ENCODE measurements at regions not wholly inside any gene's neighbourhood (a gene's known extent, or its start where the extent isn't known, plus 50 kb on each side); places are given as distances from the start of the nearest gene placed in this dataset.
"Not testable (repeated sequence)": the region's sequence is repeated elsewhere in the genome, so short reads cannot be mapped to it uniquely, and the experiment has no call there.

GRCh38 chr21:38639571-38640354 lies 141.5 kb upstream of the ERG start:
- Histone ChIP-seq H3K4me3 (no peak overlapping the region), H3K27ac (no peak overlapping the region), H3K9me3 (ENCODE audit: low read depth, low read length) (no peaks in the 10 kb centered on the region), H3K9ac (ENCODE audit: insufficient read length) (no peak overlapping the region), H3K36me3 (ENCODE audit: insufficient read depth, low read length) (no peaks in the 10 kb centered on the region)
- no peak for TF ChIP-seq FOXP2 (optimal IDR thresholded peaks at IDR 0.05; ENCODE audit: control extremely low read depth, extremely low read length, insufficient read depth)
- no peak for DNase-seq (ENCODE audit: low read depth, low spot score)

DNA sequence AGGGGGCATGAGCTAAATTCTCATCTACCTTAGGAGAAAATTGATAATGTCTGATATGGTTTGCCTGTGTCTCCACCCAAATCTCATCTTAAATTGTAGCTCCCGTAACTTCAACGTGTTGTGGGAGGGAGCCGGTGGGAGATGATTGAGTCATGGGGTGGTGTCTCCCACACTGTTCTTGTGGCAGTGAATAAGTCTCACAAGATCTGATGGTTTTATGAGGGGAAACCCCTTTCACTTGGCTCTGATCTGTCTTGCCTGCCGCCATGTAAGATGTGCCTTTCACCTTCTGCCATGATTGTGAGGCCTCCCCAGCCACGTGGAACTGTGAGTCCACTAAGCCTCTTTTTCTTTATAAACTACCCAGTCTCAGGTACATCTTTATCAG lies 142.1 kb upstream of the ERG start:
- not testable (repeated sequence) for H3K27ac ChIP-seq; H3K9ac ChIP-seq (ENCODE audit: insufficient read length); H3K36me3 ChIP-seq (ENCODE audit: insufficient read depth, low read length); DNase-seq (ENCODE audit: low read depth, low spot score); H3K9me3 ChIP-seq (ENCODE audit: low read depth, low read length); H3K4me3 ChIP-seq

DNA sequence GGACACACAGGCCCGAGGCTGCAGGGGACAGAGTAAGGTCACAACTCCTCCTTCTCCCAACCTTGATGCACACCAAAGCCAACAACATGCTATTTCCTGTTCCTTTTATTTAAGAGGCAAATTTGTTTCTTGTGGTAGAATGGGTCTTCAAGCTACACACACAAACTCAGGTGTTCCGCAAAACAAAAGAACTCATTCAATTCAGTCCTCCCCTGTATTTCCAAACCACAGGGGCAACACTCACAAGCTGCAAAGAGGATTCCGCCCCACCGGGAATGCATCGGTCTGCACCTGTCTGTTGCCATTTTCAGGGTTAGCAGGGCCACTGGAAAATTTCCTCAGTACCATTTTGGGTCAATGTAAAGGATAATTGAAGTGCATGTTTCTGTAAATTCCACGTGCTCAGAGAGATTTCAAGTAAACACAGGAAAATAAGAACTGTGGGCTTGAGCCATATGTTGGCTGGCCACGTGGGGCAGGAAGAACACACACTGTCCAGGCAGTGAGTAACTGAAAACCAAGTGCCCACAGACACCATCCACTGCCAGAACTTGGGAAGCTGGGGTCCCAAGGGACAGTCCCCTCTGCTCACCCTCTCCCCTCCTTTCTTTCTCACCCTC lies 145.2 kb upstream of the ERG start:
- no peaks in the 10 kb centered on the region for H3K9me3 ChIP-seq (ENCODE audit: low read depth, low read length)
- H3K27ac ChIP-seq = no peak overlapping the region
- no peak for TF ChIP-seq EZH2 (IDR thresholded peaks at IDR 0.05)
- TF ChIP-seq POLR2AphosphoS5 (IDR thresholded peaks at IDR 0.05; ENCODE audit: borderline replicate concordance, low read depth, low read length) = no peak
- no peak for TF ChIP-seq FOXP2 (optimal IDR thresholded peaks at IDR 0.05; ENCODE audit: control extremely low read depth, extremely low read length, insufficient read depth)
- H3K36me3 ChIP-seq (ENCODE audit: insufficient read depth, low read length) = no peaks in the 10 kb centered on the region
- DNase-seq (ENCODE audit: low read depth, low spot score) = no peak
- no peak overlapping the region for H3K9ac ChIP-seq (ENCODE audit: insufficient read length)
- no peak overlapping the region for H3K4me3 ChIP-seq

- H3K27ac ChIP-seq = no peak overlapping the region
- TF ChIP-seq POLR2AphosphoS5 (IDR thresholded peaks at IDR 0.05; ENCODE audit: borderline replicate concordance, low read depth, low read length) (no peak), FOXP2 (optimal IDR thresholded peaks at IDR 0.05; ENCODE audit: control extremely low read depth, extremely low read length, insufficient read depth) (no peak), EZH2 (IDR thresholded peaks at IDR 0.05) (no peak)
- no peak overlapping the region for H3K4me3 ChIP-seq
- DNase-seq (ENCODE audit: low read depth, low spot score) = no peak
- no peaks in the 10 kb centered on the region for H3K9me3 ChIP-seq (ENCODE audit: low read depth, low read length)
- no peak overlapping the region for H3K9ac ChIP-seq (ENCODE audit: insufficient read length)
- H3K36me3 ChIP-seq (ENCODE audit: insufficient read depth, low read length) = no peaks in the 10 kb centered on the region
These were observed 147.0 kb upstream of the ERG start for GRCh38 chr21:38645282-38645681.

DNA sequence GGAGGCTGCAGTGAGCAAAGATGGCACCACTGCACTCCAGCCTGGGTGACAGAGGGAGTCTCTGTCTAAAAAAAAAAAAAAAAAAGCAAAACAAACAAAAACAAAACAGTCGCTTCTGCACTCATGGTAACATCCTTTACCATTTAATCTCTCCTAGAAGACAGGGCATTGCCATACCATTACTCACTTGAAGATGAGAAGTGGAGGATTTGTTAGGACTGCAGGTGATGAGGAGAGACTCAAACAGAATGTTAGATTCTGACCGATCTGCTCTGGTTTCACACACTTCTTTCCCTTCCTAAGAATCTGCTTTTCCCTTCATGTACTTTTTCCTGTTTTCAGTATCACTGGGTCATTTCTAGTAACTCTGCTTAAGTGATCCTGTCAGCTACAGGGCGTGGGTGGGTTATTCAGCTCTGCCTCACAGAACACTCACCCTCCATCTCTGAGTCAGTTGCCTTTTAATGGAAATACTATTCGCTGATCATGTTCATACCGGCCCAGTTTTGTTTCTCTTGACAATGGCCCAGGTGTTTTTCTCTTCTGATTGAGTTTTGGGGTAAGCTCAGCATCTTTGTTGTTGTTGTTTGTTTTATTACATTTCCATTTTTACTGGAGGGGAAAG lies 148.0 kb upstream of the ERG start:
- Histone ChIP-seq H3K4me3 (no peak overlapping the region), H3K9ac (ENCODE audit: insufficient read length) (no peak overlapping the region), H3K36me3 (ENCODE audit: insufficient read depth, low read length) (no peaks in the 10 kb centered on the region), H3K9me3 (ENCODE audit: low read depth, low read length) (no peaks in the 10 kb centered on the region), H3K27ac (no peak overlapping the region)
- TF ChIP-seq POLR2AphosphoS5 (IDR thresholded peaks at IDR 0.05; ENCODE audit: borderline replicate concordance, low read depth, low read length) = no peak
- no peak for TF ChIP-seq FOXP2 (optimal IDR thresholded peaks at IDR 0.05; ENCODE audit: control extremely low read depth, extremely low read length, insufficient read depth)
- no peak for TF ChIP-seq EZH2 (IDR thresholded peaks at IDR 0.05)
- no peak for DNase-seq (ENCODE audit: low read depth, low spot score)

- no peak overlapping the region for H3K4me3 ChIP-seq
- no peak for TF ChIP-seq FOXP2 (optimal IDR thresholded peaks at IDR 0.05; ENCODE audit: control extremely low read depth, extremely low read length, insufficient read depth)
- no peaks in the 10 kb centered on the region for H3K9me3 ChIP-seq (ENCODE audit: low read depth, low read length)
- H3K9ac ChIP-seq (ENCODE audit: insufficient read length) = no peak overlapping the region
- H3K27ac ChIP-seq = no peak overlapping the region
- H3K36me3 ChIP-seq (ENCODE audit: insufficient read depth, low read length) = no peaks in the 10 kb centered on the region
- no peak for DNase-seq (ENCODE audit: low read depth, low spot score)
These were observed 150.8 kb upstream of the ERG start for GRCh38 chr21:38649120-38649519.

DNA sequence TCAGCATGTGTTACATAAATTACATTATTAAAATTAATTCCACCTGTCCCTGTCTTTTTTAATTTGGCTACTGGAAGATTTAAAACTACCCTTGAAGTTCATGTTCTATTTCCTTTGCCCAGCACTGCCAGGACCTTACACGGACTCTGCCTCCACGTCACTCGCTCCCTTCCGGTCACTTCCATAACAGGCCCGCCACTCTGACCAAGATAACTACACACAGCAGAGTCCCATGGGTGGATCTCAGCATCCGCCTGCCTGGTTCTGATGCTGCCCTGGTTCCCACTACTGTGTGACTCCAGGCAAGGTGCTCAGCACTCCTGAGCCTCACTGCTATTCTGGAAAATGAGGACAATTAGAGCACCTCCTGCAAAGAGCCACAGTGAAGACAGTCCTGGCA lies 153.3 kb upstream of the ERG start:
- Histone ChIP-seq H3K9ac (ENCODE audit: insufficient read length) (no peak overlapping the region), H3K27ac (no peak overlapping the region), H3K4me3 (no peak overlapping the region), H3K9me3 (ENCODE audit: low read depth, low read length) (no peaks in the 10 kb centered on the region), H3K36me3 (ENCODE audit: insufficient read depth, low read length) (no peaks in the 10 kb centered on the region)
- TF ChIP-seq EZH2 (IDR thresholded peaks at IDR 0.05) (no peak), FOXP2 (optimal IDR thresholded peaks at IDR 0.05; ENCODE audit: control extremely low read depth, extremely low read length, insufficient read depth) (no peak), POLR2AphosphoS5 (IDR thresholded peaks at IDR 0.05; ENCODE audit: borderline replicate concordance, low read depth, low read length) (no peak)
- DNase-seq (ENCODE audit: low read depth, low spot score) = no peak

DNA sequence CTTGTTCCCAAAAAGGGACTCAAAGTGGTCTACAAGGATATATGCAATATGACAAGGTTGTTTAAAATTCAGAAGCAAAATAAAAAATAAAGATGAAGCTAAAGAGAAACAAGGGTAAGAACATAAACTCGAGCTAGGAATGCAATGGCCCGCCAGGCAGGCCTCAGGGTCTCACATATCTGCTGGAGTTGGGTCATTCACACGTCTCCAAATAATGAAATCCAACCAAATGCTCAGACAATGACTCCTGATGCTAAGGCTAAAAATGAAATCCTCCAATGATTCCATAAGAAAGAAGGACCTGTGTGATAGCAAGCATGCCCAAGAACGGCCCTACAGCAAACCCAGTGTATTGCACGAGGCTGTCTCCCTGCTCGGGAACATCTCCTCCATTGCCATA lies 153.3 kb upstream of the ETS2 start:
- no peak overlapping the region for H3K4me3 ChIP-seq
- no peaks in the 10 kb centered on the region for H3K9me3 ChIP-seq (ENCODE audit: low read depth, low read length)
- no peaks in the 10 kb centered on the region for H3K36me3 ChIP-seq (ENCODE audit: insufficient read depth, low read length)
- no peak overlapping the region for H3K27ac ChIP-seq
- H3K9ac ChIP-seq (ENCODE audit: insufficient read length) = no peak overlapping the region
- TF ChIP-seq FOXP2 (optimal IDR thresholded peaks at IDR 0.05; ENCODE audit: control extremely low read depth, extremely low read length, insufficient read depth) (no peak), EZH2 (IDR thresholded peaks at IDR 0.05) (no peak), POLR2AphosphoS5 (IDR thresholded peaks at IDR 0.05; ENCODE audit: borderline replicate concordance, low read depth, low read length) (no peak)
- no peak for DNase-seq (ENCODE audit: low read depth, low spot score)

- Histone ChIP-seq H3K9me3 (ENCODE audit: low read depth, low read length) (no peaks in the 10 kb centered on the region), H3K36me3 (ENCODE audit: insufficient read depth, low read length) (no peaks in the 10 kb centered on the region), H3K4me3 (no peak overlapping the region), H3K27ac (no peak overlapping the region), H3K9ac (ENCODE audit: insufficient read length) (no peak overlapping the region)
- no peak for DNase-seq (ENCODE audit: low read depth, low spot score)
- TF ChIP-seq POLR2AphosphoS5 (IDR thresholded peaks at IDR 0.05; ENCODE audit: borderline replicate concordance, low read depth, low read length) (no peak), EZH2 (IDR thresholded peaks at IDR 0.05) (no peak), FOXP2 (optimal IDR thresholded peaks at IDR 0.05; ENCODE audit: control extremely low read depth, extremely low read length, insufficient read depth) (no peak)
These were observed 151.1 kb upstream of the ETS2 start for GRCh38 chr21:38654580-38654979.
